Ovary (tissue), 3 donors: ENCODE measurements at regions not wholly inside any gene's neighbourhood (a gene's known extent, or its start where the extent isn't known, plus 50 kb on each side); places are given as distances from the start of the nearest gene placed in this dataset.

Experiments used
- EP300 ChIP-seq: sonication (generic); formaldehyde crosslinking; IDR thresholded peaks from one replicate; pipeline ENCODE4 v1.6.1; 2017; ENCODE audit warnings: antibody characterized with exemption
- TF ChIP-seq, protein P1 (sequence below), 3 donors: fragments of 450-650 bp in 2 of 3; fragments of 200-600 bp in 1 of 3; IDR thresholded peaks; one replicate each; pipeline versions ENCODE4 v1.5.1 to v1.8.0; 2016 to 2022; ENCODE audit warnings: antibody characterized with exemption in 3 of 3, mild to moderate bottlenecking in 1 of 3
- donor health status: DM: no; HTN: no; CAD: no.

DNA sequence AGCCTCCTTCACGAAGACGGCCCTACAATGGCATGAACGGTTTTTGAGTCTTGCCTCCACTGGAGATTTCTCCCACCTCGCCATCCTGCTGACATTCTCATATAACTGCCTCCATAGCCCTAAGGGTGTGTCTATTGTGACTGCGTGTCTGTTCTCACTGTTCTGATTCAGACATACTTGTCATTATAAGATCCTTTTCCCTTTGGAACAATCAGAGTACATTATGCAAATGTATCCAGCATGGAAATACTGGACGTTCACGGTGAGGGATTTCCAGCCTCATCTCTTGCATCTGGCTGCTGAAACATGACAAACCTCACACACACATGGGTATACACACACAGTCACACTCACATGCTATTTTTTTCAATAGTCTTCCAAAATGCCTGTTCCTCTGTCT lies 402.1 kb downstream of the DIRAS2 start:
- TF ChIP-seq, protein P1, sequence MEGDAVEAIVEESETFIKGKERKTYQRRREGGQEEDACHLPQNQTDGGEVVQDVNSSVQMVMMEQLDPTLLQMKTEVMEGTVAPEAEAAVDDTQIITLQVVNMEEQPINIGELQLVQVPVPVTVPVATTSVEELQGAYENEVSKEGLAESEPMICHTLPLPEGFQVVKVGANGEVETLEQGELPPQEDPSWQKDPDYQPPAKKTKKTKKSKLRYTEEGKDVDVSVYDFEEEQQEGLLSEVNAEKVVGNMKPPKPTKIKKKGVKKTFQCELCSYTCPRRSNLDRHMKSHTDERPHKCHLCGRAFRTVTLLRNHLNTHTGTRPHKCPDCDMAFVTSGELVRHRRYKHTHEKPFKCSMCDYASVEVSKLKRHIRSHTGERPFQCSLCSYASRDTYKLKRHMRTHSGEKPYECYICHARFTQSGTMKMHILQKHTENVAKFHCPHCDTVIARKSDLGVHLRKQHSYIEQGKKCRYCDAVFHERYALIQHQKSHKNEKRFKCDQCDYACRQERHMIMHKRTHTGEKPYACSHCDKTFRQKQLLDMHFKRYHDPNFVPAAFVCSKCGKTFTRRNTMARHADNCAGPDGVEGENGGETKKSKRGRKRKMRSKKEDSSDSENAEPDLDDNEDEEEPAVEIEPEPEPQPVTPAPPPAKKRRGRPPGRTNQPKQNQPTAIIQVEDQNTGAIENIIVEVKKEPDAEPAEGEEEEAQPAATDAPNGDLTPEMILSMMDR (IDR thresholded peaks at IDR 0.05) = no peak
- no peak for TF ChIP-seq EP300
